CD4-positive, alpha-beta T cell (primary cell): ENCODE measurements at regions not wholly inside any gene's neighbourhood (a gene's known extent, or its start where the extent isn't known, plus 50 kb on each side); places are given as distances from the start of the nearest gene placed in this dataset.

Source experiments
- ATAC-seq: fragments of 200-7000 bp; cut with Tn5 transposase; one replicate; pipeline ENCODE4 v1.10.0; 2022; ENCODE audit warnings: mild to moderate bottlenecking; ENCODE audit not compliant: poor library complexity
- CTCF ChIA-PET: fragments of 350-600 bp; sonication (Branson Sonifier 250); formaldehyde crosslinking; loops from one replicate; lab custom pipeline; 2021; ENCODE audit warnings: antibody characterized with exemption, inconsistent platforms; lab: Charles Lee
- POLR2A ChIA-PET: fragments of 350-600 bp; sonication (Branson Sonifier 250); formaldehyde crosslinking; loops from one replicate; lab custom pipeline; 2021; ENCODE audit warnings: antibody characterized with exemption, inconsistent platforms; lab: Charles Lee
- DNase-seq, 14 experiments: peaks; one replicate each; pipeline ENCODE4 v3.0.0-alpha.2; 2013 to 2020; ENCODE audit warnings: mixed read lengths in 2 of 14
- H3K27ac ChIP-seq, 2 donors: one replicate each; pipeline versions ENCODE4 v1.5.1 to v1.7.0; 2013; ENCODE audit warnings: low read length in 2 of 2, low read depth in 1 of 2, mild to moderate bottlenecking in 1 of 2
- H3K27me3 ChIP-seq, 2 experiments: 1 replicate in 1 of 2; 2 replicates in 1 of 2; pipeline versions ENCODE4 v1.6.1 to v1.7.0; 2013; ENCODE audit warnings: low read length in 2 of 2, control low read depth in 1 of 2, mild to moderate bottlenecking in 1 of 2, moderate library complexity in 1 of 2; ENCODE audit not compliant: insufficient read depth in 2 of 2, control insufficient read depth in 1 of 2
- H3K36me3 ChIP-seq: one replicate; pipeline ENCODE4 v1.6.1; 2013; ENCODE audit warnings: low read length, control low read depth; ENCODE audit not compliant: insufficient read depth
- H3K4me1 ChIP-seq: one replicate; pipeline ENCODE4 v1.6.1; 2013; ENCODE audit warnings: low read length, control low read depth; ENCODE audit not compliant: insufficient read depth
- H3K4me3 ChIP-seq: one replicate; pipeline ENCODE4 v1.5.1; 2013; ENCODE audit warnings: mild to moderate bottlenecking, low read length, moderate library complexity
- H3K9me3 ChIP-seq, 2 experiments: 1 replicate in 1 of 2; 2 replicates in 1 of 2; pipeline versions ENCODE4 v1.6.1 to v1.7.0; 2013; ENCODE audit warnings: low read length in 2 of 2, mild to moderate bottlenecking in 2 of 2, control low read depth in 1 of 2, moderate library complexity in 1 of 2; ENCODE audit not compliant: control insufficient read depth in 1 of 2, insufficient read depth in 1 of 2
- H3K27ac Mint-ChIP-seq: one replicate; pipeline ENCODE4 v1.8.0; 2020; ENCODE audit warnings: mixed read lengths
- H3K27me3 Mint-ChIP-seq: one replicate; pipeline ENCODE4 v1.8.0; 2021; ENCODE audit warnings: mixed read lengths
- H3K36me3 Mint-ChIP-seq: one replicate; pipeline ENCODE4 v1.8.0; 2021; ENCODE audit warnings: low read depth, mixed read lengths
- H3K4me1 Mint-ChIP-seq: one replicate; pipeline ENCODE4 v1.8.0; 2021; ENCODE audit warnings: low read depth, mixed read lengths
- H3K4me3 Mint-ChIP-seq: one replicate; pipeline ENCODE4 v1.8.0; 2020; ENCODE audit warnings: mild to moderate bottlenecking, mixed read lengths
- H3K9me3 Mint-ChIP-seq: one replicate; pipeline ENCODE4 v1.8.0; 2020; ENCODE audit warnings: mixed read lengths
- intact Hi-C, 2 experiments: fragments of 100-400 bp; cut with DNase I in 1 of 2; cut with micrococcal nuclease in 1 of 2; formaldehyde crosslinking; loops; one replicate each; pipeline versions ENCODE4 v1.15.1 to v1.9.0; 2023 to 2025; cut with DNase I, micrococcal nuclease
- TF ChIP-seq, protein P1 (sequence below): fragments of 200-600 bp; IDR thresholded peaks from one replicate; pipeline ENCODE4 v1.8.0; 2022; ENCODE audit warnings: antibody characterized with exemption, mild to moderate bottlenecking

DNA sequence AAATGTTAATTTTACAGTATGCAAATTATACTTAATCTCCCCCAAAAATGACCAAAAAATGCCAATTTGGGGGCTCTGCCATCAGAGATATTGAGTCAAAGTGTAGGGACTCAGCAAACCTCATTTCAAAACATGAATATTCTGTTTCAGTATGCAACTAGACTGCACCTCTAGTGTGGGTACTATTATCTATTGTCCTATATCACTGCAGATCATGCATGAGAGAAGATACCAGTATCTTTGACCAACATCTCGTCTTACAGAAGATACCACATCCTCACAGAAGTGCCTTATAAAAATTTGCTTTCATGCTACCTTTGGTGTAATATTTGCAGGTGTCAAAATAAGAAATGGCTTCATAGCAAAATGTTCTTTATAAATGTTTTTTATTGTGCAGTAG, 623.8 kb downstream of the TENT5A start:
- DNase-seq (no peak), ATAC-seq (no peak)
- no peak overlapping the region for H3K4me3 ChIP-seq
- H3K9me3 Mint-ChIP-seq = peaks cover 7% of the 10 kb centered on the region
- no peak overlapping the region for H3K27ac ChIP-seq
- no peaks in the 10 kb centered on the region for H3K4me1 Mint-ChIP-seq
- no peaks in the 10 kb centered on the region for H3K36me3 Mint-ChIP-seq
- H3K36me3 ChIP-seq = no peaks in the 10 kb centered on the region
- H3K9me3 ChIP-seq = no peaks in the 10 kb centered on the region
- H3K27ac Mint-ChIP-seq = no peak overlapping the region
- H3K4me1 ChIP-seq = no peaks in the 10 kb centered on the region
- CTCF ChIA-PET = no interaction called here
- no peak overlapping the region for H3K4me3 Mint-ChIP-seq
- no peaks in the 10 kb centered on the region for H3K27me3 Mint-ChIP-seq
- no peaks in the 10 kb centered on the region for H3K27me3 ChIP-seq
- intact Hi-C loops = no loop called here
- TF ChIP-seq, protein P1, sequence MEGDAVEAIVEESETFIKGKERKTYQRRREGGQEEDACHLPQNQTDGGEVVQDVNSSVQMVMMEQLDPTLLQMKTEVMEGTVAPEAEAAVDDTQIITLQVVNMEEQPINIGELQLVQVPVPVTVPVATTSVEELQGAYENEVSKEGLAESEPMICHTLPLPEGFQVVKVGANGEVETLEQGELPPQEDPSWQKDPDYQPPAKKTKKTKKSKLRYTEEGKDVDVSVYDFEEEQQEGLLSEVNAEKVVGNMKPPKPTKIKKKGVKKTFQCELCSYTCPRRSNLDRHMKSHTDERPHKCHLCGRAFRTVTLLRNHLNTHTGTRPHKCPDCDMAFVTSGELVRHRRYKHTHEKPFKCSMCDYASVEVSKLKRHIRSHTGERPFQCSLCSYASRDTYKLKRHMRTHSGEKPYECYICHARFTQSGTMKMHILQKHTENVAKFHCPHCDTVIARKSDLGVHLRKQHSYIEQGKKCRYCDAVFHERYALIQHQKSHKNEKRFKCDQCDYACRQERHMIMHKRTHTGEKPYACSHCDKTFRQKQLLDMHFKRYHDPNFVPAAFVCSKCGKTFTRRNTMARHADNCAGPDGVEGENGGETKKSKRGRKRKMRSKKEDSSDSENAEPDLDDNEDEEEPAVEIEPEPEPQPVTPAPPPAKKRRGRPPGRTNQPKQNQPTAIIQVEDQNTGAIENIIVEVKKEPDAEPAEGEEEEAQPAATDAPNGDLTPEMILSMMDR = no peak
- POLR2A ChIA-PET = no interaction called here

DNA sequence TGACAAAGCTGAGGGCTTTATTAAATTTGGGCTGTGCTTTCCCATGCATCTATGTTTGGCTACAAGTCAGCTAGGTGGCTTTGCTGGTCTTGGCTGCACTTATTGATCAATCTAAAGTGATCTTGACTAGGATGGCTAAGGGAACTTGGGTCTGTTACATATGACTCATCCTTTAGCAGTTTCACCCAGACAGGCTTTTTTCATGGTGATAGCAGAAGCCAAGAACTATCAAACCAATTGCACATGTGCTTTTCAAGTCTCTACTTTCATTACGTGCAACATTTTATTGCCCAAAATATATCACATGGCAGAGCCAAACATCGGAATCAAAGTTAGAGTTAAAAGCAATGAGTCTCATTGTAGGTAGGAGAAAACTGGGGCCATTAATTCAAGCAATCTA, 626.3 kb downstream of the TENT5A start:
- Histone ChIP-seq H3K36me3 (no peaks in the 10 kb centered on the region), H3K4me1 (no peaks in the 10 kb centered on the region), H3K4me3 (no peak overlapping the region), H3K27ac (no peak overlapping the region), H3K9me3 (no peaks in the 10 kb centered on the region), H3K27me3 (no peaks in the 10 kb centered on the region)
- no peaks in the 10 kb centered on the region for H3K4me1 Mint-ChIP-seq
- H3K36me3 Mint-ChIP-seq = no peaks in the 10 kb centered on the region
- no peaks in the 10 kb centered on the region for H3K27me3 Mint-ChIP-seq
- TF ChIP-seq, protein P1 = no peak
- intact Hi-C loops = no loop called here
- H3K27ac Mint-ChIP-seq = no peak overlapping the region
- ChIA-PET CTCF (no interaction called here), POLR2A (no interaction called here)
- no peak for ATAC-seq
- H3K4me3 Mint-ChIP-seq = no peak overlapping the region
- no peak for DNase-seq
- H3K9me3 Mint-ChIP-seq = peaks cover 8% of the 10 kb centered on the region

DNA sequence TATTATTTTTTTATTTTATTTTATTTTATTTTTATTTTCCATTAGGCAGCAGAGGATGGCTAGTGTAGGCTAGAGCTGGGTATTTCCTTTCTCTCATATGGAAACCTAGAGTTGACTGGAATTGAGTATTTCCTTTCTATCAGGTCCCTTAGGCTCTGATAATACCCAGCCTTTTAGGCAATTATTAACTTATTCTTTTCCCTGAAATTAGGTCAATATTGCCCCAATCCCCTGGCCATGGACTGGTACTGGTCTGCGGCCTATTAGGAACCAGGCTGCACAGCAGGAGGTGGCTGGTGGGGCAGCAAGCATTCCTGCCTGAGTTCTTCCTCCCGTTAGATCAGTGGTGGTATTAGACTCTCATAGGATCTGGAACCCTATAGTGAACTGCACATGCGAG, 632.2 kb downstream of the TENT5A start:
- H3K27ac Mint-ChIP-seq = no peak overlapping the region
- no peaks in the 10 kb centered on the region for H3K36me3 Mint-ChIP-seq
- H3K4me3 Mint-ChIP-seq = no peak overlapping the region
- H3K27ac ChIP-seq = no peak overlapping the region
- CTCF ChIA-PET = no interaction called here
- ATAC-seq = no peak
- no peaks in the 10 kb centered on the region for H3K4me1 Mint-ChIP-seq
- H3K4me1 ChIP-seq = no peaks in the 10 kb centered on the region
- DNase-seq = no peak
- TF ChIP-seq, protein P1 = no peak
- H3K27me3 Mint-ChIP-seq = no peaks in the 10 kb centered on the region
- no peak overlapping the region for H3K4me3 ChIP-seq
- no peaks in the 10 kb centered on the region for H3K9me3 ChIP-seq
- intact Hi-C loops = no loop called here
- no peaks in the 10 kb centered on the region for H3K36me3 ChIP-seq
- POLR2A ChIA-PET = no interaction called here
- peaks cover 3% of the 10 kb centered on the region for H3K9me3 Mint-ChIP-seq
- H3K27me3 ChIP-seq = no peaks in the 10 kb centered on the region
